CD14-positive monocyte (primary cell): ENCODE measurements at regions not wholly inside any gene's neighbourhood (a gene's known extent, or its start where the extent isn't known, plus 50 kb on each side); places are given as distances from the start of the nearest gene placed in this dataset.

Experiments
- DNase-seq, 3 donors: peaks; one replicate each; pipeline ENCODE4 v3.0.0-alpha.2; 2011 to 2022
- H2AFZ ChIP-seq: 2 replicates; pipeline ENCODE4 v1.6.0; 2012; ENCODE audit warnings: mild to moderate bottlenecking, low read depth, low read length, inconsistent platforms; ENCODE audit not compliant: insufficient read depth, poor library complexity, severe bottlenecking
- H3K27ac ChIP-seq, 2 donors: 1 replicate in 1 of 2; 2 replicates in 1 of 2; pipeline ENCODE4 v1.5.1; 2012 to 2013; ENCODE audit warnings: low read length in 2 of 2, control low read depth in 1 of 2, inconsistent platforms in 1 of 2, low read depth in 1 of 2, mild to moderate bottlenecking in 1 of 2
- H3K27me3 ChIP-seq, 2 donors: one replicate each; pipeline versions ENCODE4 v1.6.0 to v1.6.1; 2011 to 2013; ENCODE audit warnings: low read length in 2 of 2; ENCODE audit not compliant: control insufficient read depth in 2 of 2, insufficient read depth in 2 of 2
- H3K36me3 ChIP-seq, 2 donors: replicated peaks in 1 of 2; 1 replicate in 1 of 2; 2 replicates in 1 of 2; pipeline versions ENCODE4 v1.5.1 to v1.6.1; 2012 to 2013; ENCODE audit warnings: low read length in 2 of 2, control low read depth in 1 of 2, inconsistent platforms in 1 of 2, mild to moderate bottlenecking in 1 of 2; ENCODE audit not compliant: insufficient read depth in 2 of 2, control insufficient read depth in 1 of 2
- H3K4me1 ChIP-seq, 2 donors: 1 replicate in 1 of 2; 2 replicates in 1 of 2; pipeline versions ENCODE4 v1.5.1 to v1.6.1; 2012 to 2013; ENCODE audit warnings: low read length in 2 of 2, control low read depth in 1 of 2, inconsistent platforms in 1 of 2, mild to moderate bottlenecking in 1 of 2, moderate library complexity in 1 of 2; ENCODE audit not compliant: insufficient read depth in 2 of 2, control insufficient read depth in 1 of 2
- H3K4me2 ChIP-seq: replicated peaks from 2 replicates; pipeline ENCODE3; 2012; ENCODE audit warnings: low read length, moderate library complexity, mild to moderate bottlenecking; ENCODE audit not compliant: poor library complexity, severe bottlenecking; ENCODE audit errors: extremely low read depth
- H3K4me3 ChIP-seq, 3 experiments: fragments of 200-600 bp in 1 of 3; sonication (generic) in 1 of 3; replicated peaks in 1 of 3; 1 replicate in 2 of 3; 2 replicates in 1 of 3; pipeline ENCODE4 v1.5.1; 2011 to 2013; ENCODE audit warnings: low read length in 3 of 3, mild to moderate bottlenecking in 3 of 3, control low read depth in 2 of 3, low read depth in 2 of 3, inconsistent platforms in 1 of 3, moderate library complexity in 1 of 3
- H3K79me2 ChIP-seq: 2 replicates; pipeline ENCODE4 v1.6.0; 2012; ENCODE audit warnings: mild to moderate bottlenecking, control low read depth, inconsistent platforms, low read length, moderate library complexity; ENCODE audit not compliant: insufficient read depth
- H3K9ac ChIP-seq: 2 replicates; pipeline ENCODE4 v1.6.0; 2017; ENCODE audit warnings: low read length, mild to moderate bottlenecking; ENCODE audit not compliant: insufficient read depth, poor library complexity, severe bottlenecking
- H3K9me3 ChIP-seq, 2 donors: replicated peaks in 1 of 2; 1 replicate in 1 of 2; 2 replicates in 1 of 2; pipeline versions ENCODE4 v1.5.1 to v1.6.1; 2012 to 2013; ENCODE audit warnings: low read length in 2 of 2, control low read depth in 1 of 2; ENCODE audit not compliant: control insufficient read depth in 1 of 2, insufficient read depth in 1 of 2
- H4K20me1 ChIP-seq: 2 replicates; pipeline ENCODE4 v1.6.0; 2012; ENCODE audit warnings: mild to moderate bottlenecking, low read length, control low read depth, moderate library complexity; ENCODE audit not compliant: insufficient read depth
- H3K27ac Mint-ChIP-seq, 7 donors: one replicate each; pipeline ENCODE4 v1.8.0; 2020; ENCODE audit warnings: mild to moderate bottlenecking in 7 of 7, mixed read lengths in 7 of 7, moderate library complexity in 6 of 7, inconsistent platforms in 2 of 7
- H3K27me3 Mint-ChIP-seq, 3 donors: one replicate each; pipeline ENCODE4 v1.8.0; 2021 to 2022; ENCODE audit warnings: low read depth in 3 of 3, mild to moderate bottlenecking in 3 of 3, mixed read lengths in 3 of 3, moderate library complexity in 3 of 3, inconsistent platforms in 1 of 3
- H3K36me3 Mint-ChIP-seq, 2 donors: one replicate each; pipeline ENCODE4 v1.8.0; 2020; ENCODE audit warnings: mixed read lengths in 2 of 2, inconsistent platforms in 1 of 2, mild to moderate bottlenecking in 1 of 2
- H3K4me1 Mint-ChIP-seq: one replicate; pipeline ENCODE4 v1.8.0; 2020; ENCODE audit warnings: mild to moderate bottlenecking, mixed read lengths
- H3K4me3 Mint-ChIP-seq, 2 donors: one replicate each; pipeline ENCODE4 v1.8.0; 2020; ENCODE audit warnings: mild to moderate bottlenecking in 2 of 2, mixed read lengths in 2 of 2, moderate library complexity in 1 of 2
- H3K9me3 Mint-ChIP-seq, 7 donors: one replicate each; pipeline ENCODE4 v1.8.0; 2020 to 2022; ENCODE audit warnings: mixed read lengths in 7 of 7, mild to moderate bottlenecking in 6 of 7, moderate library complexity in 6 of 7, inconsistent platforms in 2 of 7
- WGBS: methylation state at CpG from one replicate; pipeline ENCODE4 v1.1.5; 2013; ENCODE audit warnings: missing lambda C conversion rate; ENCODE audit not compliant: insufficient coverage; 5-methylcytosine and 5-hydroxymethylcytosine counted together
- intact Hi-C, 2 donors: fragments of 100-400 bp; cut with micrococcal nuclease; formaldehyde crosslinking; loops; one replicate each; pipeline versions ENCODE4 v1.15.0 to v1.15.1; 2023
- TF ChIP-seq, protein P1 (sequence below): fragments of 200-600 bp; IDR thresholded peaks from one replicate; pipeline ENCODE4 v1.8.0; 2022; ENCODE audit warnings: antibody characterized with exemption, mild to moderate bottlenecking

DNA sequence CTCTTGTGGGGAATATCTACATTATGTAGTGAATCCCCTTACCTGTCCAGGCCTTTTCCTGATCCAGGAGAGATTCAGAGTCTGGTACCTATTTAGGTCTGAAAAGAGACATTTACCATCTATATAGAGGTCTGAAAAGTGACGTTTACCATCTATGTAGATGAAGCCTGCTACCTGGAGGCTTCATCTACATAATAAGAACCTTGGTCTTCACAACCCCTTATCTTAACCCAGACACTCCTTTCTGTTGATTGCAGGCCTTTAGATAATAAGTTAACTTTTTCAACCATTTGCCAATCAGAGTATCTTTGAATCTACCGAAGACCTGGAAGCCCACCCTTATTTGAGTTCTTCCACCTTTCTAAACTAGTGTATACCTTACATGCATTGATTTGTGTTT, 113.0 kb upstream of the DMRT1 start:
- Histone ChIP-seq H3K4me1 (no peaks in the 10 kb centered on the region), H3K79me2 (no peaks in the 10 kb centered on the region), H3K4me3 (no peak overlapping the region), H2AFZ (no peak overlapping the region), H3K9ac (no peak overlapping the region), H3K27me3 (no peaks in the 10 kb centered on the region), H3K4me2 (no peak overlapping the region), H3K27ac (no peak overlapping the region), H4K20me1 (no peaks in the 10 kb centered on the region), H3K9me3 (no peaks in the 10 kb centered on the region), H3K36me3 (peaks cover 0 to 12% of the 10 kb centered on the region in 2 donors)
- H3K27ac Mint-ChIP-seq: no peak overlapping the region
- H3K9me3 Mint-ChIP-seq: no peaks in the 10 kb centered on the region
- TF ChIP-seq, protein P1, sequence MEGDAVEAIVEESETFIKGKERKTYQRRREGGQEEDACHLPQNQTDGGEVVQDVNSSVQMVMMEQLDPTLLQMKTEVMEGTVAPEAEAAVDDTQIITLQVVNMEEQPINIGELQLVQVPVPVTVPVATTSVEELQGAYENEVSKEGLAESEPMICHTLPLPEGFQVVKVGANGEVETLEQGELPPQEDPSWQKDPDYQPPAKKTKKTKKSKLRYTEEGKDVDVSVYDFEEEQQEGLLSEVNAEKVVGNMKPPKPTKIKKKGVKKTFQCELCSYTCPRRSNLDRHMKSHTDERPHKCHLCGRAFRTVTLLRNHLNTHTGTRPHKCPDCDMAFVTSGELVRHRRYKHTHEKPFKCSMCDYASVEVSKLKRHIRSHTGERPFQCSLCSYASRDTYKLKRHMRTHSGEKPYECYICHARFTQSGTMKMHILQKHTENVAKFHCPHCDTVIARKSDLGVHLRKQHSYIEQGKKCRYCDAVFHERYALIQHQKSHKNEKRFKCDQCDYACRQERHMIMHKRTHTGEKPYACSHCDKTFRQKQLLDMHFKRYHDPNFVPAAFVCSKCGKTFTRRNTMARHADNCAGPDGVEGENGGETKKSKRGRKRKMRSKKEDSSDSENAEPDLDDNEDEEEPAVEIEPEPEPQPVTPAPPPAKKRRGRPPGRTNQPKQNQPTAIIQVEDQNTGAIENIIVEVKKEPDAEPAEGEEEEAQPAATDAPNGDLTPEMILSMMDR: no peak
- no CpG with 5 or more reads among the region's 2 CpGs for WGBS
- no peak for DNase-seq
- no peak overlapping the region for H3K4me3 Mint-ChIP-seq
- intact Hi-C loops: no loop called here
- H3K36me3 Mint-ChIP-seq: no peaks in the 10 kb centered on the region
- H3K4me1 Mint-ChIP-seq: no peaks in the 10 kb centered on the region
- H3K27me3 Mint-ChIP-seq: peaks cover 0 to 1% (median 0%) of the 10 kb centered on the region in 3 donors

DNA sequence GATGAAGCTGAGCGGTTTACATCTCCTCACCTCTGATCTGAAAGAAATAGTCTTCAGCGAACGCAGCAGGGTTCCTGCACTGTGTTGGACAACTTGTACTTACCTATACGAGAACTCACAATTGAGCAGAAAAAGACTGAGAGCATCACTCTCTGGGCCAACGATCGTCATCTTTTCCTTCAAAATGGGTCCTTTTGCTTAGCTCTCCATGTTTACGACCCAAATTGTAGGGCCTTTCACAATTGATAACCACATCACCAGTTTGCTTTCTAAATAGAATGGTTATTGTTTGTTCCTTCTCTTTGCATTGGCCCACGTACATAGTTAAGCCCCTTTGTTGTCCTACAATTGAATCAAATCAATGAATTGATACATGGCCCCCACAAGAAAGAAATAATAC, 110.0 kb upstream of the DMRT1 start:
- Histone ChIP-seq H3K36me3 (peaks cover 0 to 24% of the 10 kb centered on the region in 2 donors), H3K4me3 (no peak overlapping the region), H3K27me3 (no peaks in the 10 kb centered on the region), H3K4me2 (no peak overlapping the region), H3K9ac (no peak overlapping the region), H3K79me2 (no peaks in the 10 kb centered on the region), H4K20me1 (no peaks in the 10 kb centered on the region), H2AFZ (no peak overlapping the region), H3K27ac (no peak overlapping the region), H3K4me1 (no peaks in the 10 kb centered on the region), H3K9me3 (no peaks in the 10 kb centered on the region)
- no peaks in the 10 kb centered on the region for H3K4me1 Mint-ChIP-seq
- intact Hi-C loops: no loop called here
- H3K36me3 Mint-ChIP-seq: no peaks in the 10 kb centered on the region
- no peaks in the 10 kb centered on the region for H3K9me3 Mint-ChIP-seq
- DNase-seq: no peak
- no peak overlapping the region for H3K4me3 Mint-ChIP-seq
- TF ChIP-seq, protein P1: no peak
- H3K27me3 Mint-ChIP-seq: no peaks in the 10 kb centered on the region
- H3K27ac Mint-ChIP-seq: no peak overlapping the region
- 100% methylated on average over 3 of the region's 8 CpGs for WGBS
